HL-60 (cell line): ENCODE measurements at regions not wholly inside any gene's neighbourhood (a gene's known extent, or its start where the extent isn't known, plus 50 kb on each side); places are given as distances from the start of the nearest gene placed in this dataset.

Source experiments
- DNase-seq, 2 experiments: peaks; one replicate each; pipeline ENCODE4 v3.0.0-alpha.2; 2010 to 2020; ENCODE audit warnings: low read depth in 1 of 2, low spot score in 1 of 2
- H3K27ac ChIP-seq: fragments of 250-450 bp; sonication (Bioruptor Pico); replicated peaks from 2 replicates; pipeline ENCODE4 v1.5.1; 2020; ENCODE audit warnings: mild to moderate bottlenecking, moderate library complexity
- H3K27me3 ChIP-seq: fragments of 250-450 bp; sonication (Bioruptor Pico); 2 replicates; pipeline ENCODE4 v1.5.1; 2021; ENCODE audit warnings: mild to moderate bottlenecking, moderate library complexity; ENCODE audit not compliant: insufficient read depth, poor library complexity, severe bottlenecking
- H3K4me3 ChIP-seq: replicated peaks from 2 replicates; pipeline ENCODE4 v1.5.1; 2011; ENCODE audit warnings: mild to moderate bottlenecking, control low read depth, low read length; ENCODE audit not compliant: insufficient read depth
- GABPA ChIP-seq: IDR thresholded peaks from 2 replicates; pipeline ENCODE4 v1.6.1; 2012; ENCODE audit warnings: low read depth
- POLR2AphosphoS5 ChIP-seq: IDR thresholded peaks from 2 replicates; pipeline ENCODE4 v1.6.1; 2012; ENCODE audit warnings: low read depth
- REST ChIP-seq: IDR thresholded peaks from 2 replicates; pipeline ENCODE4 v1.6.1; 2012; ENCODE audit warnings: low read depth; ENCODE audit not compliant: insufficient replicate concordance
- SPI1 ChIP-seq: IDR thresholded peaks from 2 replicates; pipeline ENCODE4 v1.6.1; 2012; ENCODE audit warnings: low read depth, mild to moderate bottlenecking, borderline replicate concordance
- TF ChIP-seq, protein P1 (sequence below): IDR thresholded peaks from one replicate; pipeline ENCODE4 v1.5.1; 2011; ENCODE audit warnings: low read length, control low read depth, inconsistent platforms; ENCODE audit not compliant: insufficient read depth

GRCh38 chr5:104541141-104541785, 978.7 kb upstream of the NUDT12 start:
- no peak overlapping the region for H3K27ac ChIP-seq
- H3K4me3 ChIP-seq: no peak overlapping the region
- no peaks in the 10 kb centered on the region for H3K27me3 ChIP-seq
- no peak for DNase-seq
- TF ChIP-seq POLR2AphosphoS5 (no peak), GABPA (no peak), REST (no peak), SPI1 (no peak)
- TF ChIP-seq, protein P1, sequence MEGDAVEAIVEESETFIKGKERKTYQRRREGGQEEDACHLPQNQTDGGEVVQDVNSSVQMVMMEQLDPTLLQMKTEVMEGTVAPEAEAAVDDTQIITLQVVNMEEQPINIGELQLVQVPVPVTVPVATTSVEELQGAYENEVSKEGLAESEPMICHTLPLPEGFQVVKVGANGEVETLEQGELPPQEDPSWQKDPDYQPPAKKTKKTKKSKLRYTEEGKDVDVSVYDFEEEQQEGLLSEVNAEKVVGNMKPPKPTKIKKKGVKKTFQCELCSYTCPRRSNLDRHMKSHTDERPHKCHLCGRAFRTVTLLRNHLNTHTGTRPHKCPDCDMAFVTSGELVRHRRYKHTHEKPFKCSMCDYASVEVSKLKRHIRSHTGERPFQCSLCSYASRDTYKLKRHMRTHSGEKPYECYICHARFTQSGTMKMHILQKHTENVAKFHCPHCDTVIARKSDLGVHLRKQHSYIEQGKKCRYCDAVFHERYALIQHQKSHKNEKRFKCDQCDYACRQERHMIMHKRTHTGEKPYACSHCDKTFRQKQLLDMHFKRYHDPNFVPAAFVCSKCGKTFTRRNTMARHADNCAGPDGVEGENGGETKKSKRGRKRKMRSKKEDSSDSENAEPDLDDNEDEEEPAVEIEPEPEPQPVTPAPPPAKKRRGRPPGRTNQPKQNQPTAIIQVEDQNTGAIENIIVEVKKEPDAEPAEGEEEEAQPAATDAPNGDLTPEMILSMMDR: no peak

DNA sequence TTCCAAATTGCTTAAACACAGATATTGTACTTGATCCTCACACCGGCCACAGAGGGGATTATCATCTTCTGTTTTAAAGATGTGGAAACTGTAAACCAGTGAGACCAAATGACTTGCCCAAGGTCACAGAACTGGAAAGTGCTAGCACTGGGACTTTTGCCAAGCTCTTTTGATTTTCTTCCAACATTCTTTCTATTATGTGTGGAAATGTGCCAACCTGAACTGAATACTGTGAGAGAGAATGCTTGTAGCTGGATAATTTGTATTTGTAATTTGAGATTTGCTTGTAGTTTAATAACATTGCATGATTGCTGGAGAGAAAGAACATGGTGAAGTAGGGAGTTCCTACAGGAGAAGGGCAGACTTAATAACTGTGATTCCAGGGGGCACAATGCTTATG, 977.9 kb upstream of the NUDT12 start:
- Histone ChIP-seq H3K4me3 (no peak overlapping the region), H3K27me3 (no peaks in the 10 kb centered on the region), H3K27ac (no peak overlapping the region)
- DNase-seq: no peak
- TF ChIP-seq GABPA (no peak), POLR2AphosphoS5 (no peak), REST (no peak), SPI1 (no peak)
- TF ChIP-seq, protein P1: no peak

GRCh38 chr5:104539618-104540350, 977.2 kb upstream of the NUDT12 start:
- no peak overlapping the region for H3K27ac ChIP-seq

More at GRCh38 chr5:104539618-104540350, 977.2 kb upstream of the NUDT12 start:
- DNase-seq: no peak
- TF ChIP-seq REST (no peak), SPI1 (no peak), GABPA (no peak), POLR2AphosphoS5 (no peak)
- TF ChIP-seq, protein P1: no peak
- Histone ChIP-seq H3K4me3 (no peak overlapping the region), H3K27me3 (no peaks in the 10 kb centered on the region)
